HS-27A (cell line): ENCODE measurements at regions not wholly inside any gene's neighbourhood (a gene's known extent, or its start where the extent isn't known, plus 50 kb on each side); places are given as distances from the start of the nearest gene placed in this dataset.

ENCODE experiments used
- DNase-seq: peaks from one replicate; pipeline ENCODE4 v3.0.0-alpha.2; 2012; ENCODE audit warnings: low read depth, missing footprints

DNA sequence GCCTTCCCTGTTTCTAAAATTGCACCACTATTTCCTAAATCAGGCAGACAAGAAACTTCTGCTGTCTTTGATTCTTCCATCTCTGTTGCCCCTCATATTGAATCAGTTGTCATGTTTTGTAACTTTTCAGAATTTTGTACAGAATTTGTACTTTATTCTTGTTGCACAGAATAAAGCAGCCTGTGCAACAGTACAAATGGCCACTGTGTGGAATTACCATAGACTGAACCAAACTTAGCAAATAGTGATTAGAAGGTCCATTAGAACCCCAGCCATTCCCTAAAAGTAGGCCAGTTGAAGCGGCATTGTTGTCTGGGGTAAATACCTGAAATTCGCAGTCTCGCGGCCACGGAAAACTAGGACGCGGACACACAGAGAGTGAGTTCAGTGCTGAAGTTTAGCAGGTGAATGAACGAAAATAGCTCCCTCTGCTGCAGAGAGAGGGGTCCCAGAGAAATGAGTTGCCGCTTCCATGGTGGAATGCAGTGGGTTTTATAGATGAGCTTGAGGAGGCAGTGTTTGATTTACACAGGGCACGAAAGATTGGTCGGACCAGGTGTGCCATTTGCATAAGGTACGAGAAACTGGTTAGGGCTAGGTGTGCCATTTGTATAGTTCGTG, 71.8 kb downstream of the C4orf33 start:
- no peak for DNase-seq

DNA sequence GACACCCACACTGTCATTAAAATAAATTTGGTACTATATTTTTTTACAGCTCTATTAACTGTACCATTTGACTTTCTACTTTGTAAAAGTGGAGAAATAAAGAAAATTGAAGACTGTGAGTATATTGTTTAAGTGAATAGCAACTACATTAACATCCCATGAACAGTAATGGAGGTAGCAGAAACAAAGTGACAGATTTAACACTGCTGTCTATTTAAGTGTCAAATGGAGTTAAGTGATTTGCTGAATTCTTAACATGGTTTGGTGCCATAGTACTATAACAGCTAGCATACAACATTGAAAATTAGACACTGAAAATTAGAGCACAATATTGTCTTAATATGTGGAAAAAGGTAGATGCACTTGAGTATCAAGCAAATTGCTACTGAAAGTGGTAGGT, 76.2 kb downstream of the C4orf33 start:
- DNase-seq: no peak

DNA sequence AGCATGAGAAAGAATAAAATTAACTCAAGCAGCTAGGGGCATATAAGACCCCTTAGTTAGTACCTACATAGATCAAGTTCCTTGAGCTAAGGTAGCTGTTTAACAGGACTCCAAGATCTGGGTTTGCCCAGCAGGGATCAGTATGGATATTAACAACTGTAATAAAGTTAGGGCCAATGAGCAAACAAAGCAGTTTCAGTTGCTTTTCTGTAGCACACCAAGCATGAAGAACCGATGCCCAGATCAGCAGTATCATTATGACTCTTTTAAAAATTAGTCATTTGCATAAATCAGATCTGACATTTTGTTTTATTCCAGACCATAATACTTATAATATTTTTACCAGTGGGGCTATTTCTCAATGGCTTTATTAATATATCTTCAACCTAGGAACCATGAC, 80.9 kb downstream of the C4orf33 start:
- no peak for DNase-seq

DNA sequence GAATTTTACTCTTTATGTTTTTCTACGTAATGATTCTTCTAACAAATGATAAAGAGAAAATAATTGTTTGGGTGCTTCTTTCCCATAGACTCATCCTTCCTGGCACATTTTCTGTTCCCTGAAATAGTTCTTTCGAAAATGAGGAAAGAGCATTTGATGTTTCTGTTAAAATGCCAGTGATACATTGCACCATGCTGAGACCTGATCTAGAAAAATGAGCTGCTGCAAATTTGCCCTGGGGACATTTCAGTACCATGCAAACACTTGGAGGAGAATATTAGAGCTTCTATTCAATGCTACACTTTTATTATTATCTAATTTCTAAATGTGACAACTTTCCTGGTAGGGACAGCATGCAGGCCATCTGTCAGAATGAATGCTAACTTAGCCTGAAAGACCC, 83.3 kb downstream of the C4orf33 start:
- no peak for DNase-seq

DNA sequence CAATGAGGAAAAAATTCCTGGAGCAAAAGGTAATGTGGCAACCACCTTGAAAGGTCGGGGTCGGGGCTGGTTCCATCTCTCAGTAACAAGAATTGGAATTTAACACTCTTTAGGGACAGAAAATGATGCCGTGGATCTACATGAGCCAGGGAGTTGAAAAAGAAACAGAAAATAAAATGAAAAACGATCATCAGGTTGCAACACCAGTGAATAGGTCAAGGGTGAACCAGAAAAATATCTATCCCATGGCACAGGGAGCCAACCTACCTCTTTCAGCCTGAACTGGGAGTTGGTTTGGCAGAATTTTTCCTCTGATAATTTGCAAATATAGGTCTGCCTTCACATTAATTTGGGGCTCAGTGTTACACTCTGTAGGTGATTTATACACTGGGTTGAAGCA, 93.7 kb downstream of the C4orf33 start:
- no peak for DNase-seq

DNA sequence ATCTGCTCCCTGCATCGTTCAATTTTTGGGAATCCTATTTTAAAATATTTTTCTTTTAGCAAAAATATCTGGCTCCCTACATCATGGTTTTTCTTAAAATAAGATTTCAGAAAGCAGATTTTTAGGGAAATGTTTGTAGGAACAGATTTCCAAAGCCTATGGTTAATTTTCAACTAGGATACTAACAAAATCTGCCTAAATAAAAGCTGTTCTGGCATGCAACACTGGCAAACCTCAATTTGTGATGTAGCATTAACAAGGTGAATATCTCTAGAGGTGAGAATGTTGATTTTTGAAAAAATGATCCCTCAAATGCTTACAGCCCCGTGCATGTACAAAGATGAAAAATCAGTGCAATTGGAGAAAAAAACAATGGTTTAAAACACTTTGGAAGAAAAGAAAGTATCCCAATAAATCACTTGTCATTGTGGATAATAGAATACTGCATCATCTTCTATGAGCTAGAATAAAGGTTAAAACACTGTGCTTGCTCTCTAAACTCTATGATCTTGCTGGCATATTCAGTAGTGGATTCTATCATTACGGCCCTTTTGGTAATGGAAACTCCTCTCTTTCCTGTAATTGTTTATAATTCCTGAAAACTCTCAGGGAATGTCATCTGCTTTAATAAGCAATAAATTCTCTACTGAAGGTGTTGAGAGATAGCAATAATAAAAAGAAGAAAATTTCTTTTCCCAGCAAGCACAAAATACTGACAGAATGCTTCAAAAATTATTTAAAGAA, 97.6 kb downstream of the C4orf33 start:
- DNase-seq: no peak

DNA sequence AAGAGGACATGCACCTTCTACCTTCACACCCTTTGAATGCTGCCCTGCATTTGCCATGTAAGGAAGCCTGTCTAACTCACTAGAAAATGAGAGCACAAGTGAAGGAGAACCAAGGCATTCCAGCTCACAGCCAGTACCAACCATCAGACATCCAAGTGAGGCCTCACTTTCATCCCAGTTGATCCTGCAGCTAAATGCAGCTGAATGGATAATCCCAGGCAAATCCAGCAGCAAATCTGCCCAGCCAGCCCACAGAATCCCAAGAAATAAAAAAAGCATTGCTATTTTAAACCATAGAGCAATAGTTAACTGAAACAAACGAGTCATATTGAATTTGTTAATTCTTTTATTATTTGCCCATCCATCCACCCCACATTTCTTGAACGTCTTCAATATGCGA, 112.5 kb downstream of the C4orf33 start:
- DNase-seq: no peak

DNA sequence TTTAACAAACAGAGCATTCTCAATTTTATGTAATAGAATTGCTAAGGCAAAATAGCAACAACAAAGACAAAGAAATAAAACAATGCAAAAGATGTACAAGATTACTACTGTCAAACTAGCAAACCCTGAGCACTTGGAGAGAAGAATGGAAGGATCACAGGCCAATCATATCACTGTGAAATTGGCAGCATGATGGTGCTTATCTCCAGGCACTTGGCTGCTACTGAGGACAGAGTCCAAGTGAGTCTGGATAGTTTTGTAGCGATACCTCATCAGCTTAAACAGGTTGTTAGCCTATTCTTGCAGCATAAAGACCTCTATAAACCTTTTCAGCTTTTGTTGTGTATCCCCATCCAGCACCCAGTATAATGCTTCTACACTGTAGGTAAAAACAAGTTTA, 117.7 kb downstream of the C4orf33 start:
- no peak for DNase-seq

DNA sequence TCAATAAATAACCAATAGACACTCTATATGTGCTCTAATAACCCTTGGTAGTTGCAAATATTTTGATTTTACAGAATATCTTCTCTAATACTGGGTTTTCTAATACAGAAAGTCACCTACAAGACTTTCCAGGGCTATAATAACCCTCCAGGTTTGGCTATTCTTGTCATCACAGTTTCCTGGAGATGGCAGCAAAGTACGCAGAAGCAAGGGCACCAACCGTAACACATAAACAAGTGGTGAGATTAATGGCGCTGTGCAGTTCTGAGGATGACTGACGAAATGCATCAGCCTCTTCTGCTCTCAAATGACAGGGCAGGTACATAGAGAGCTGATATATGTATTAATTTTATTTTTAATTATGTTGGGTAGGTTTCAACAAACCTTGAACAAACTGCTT, 122.4 kb downstream of the C4orf33 start:
- DNase-seq: no peak

DNA sequence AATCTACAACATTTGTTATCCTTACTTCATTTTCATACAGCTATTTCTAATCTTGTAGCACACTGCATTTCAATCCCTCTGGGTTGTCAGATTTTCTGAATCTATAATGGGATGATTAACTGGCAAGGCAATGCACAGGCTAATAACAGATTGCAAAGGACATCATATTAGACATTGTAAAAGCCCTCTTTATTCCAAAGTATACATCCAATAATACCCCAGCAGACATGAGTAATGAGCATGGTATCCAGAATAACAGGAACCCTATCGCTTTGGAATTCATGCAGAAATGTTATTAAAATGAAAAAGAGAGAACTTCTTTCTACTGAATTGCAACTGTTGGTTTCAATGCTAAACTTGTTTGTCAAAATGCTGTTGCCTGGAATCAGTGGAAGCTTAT, 122.9 kb downstream of the C4orf33 start:
- DNase-seq: no peak

DNA sequence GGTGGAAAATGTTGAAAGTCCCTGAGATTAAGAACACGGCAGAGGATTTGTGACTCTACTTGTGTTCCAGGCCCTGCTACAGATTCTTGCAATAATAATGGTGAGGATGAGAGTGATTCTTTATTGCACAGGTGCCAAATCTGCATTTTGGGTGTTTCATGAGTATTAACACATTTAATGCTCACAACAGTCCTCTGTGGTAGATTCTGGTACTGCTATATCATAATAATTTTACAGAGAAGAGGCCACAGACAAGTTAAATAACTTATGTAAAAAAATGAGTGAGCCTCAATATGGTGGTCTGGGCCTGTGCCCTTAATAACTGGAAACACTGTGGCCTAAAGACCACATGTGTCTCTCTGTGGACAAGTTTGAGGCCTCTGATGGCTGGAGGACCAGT, 124.3 kb downstream of the C4orf33 start:
- no peak for DNase-seq

DNA sequence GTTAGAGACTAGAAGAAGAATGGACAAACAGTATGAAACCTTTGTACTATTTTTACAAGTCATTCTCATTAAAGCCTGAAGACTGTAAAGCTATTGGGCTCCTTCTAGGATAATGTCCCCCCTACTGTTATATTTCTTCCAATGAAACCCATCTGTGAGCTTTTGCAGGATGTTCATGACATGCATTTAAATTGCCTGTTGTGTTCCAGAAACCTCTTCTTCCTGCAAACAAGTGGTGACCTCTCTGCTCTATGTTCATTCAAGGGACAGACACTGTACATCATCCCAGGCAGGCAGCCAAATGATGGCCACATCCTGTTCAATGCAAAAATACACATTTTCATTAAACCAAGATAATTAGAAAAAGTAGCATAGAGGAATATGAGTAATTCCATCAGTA, 128.0 kb downstream of the C4orf33 start:
- no peak for DNase-seq

DNA sequence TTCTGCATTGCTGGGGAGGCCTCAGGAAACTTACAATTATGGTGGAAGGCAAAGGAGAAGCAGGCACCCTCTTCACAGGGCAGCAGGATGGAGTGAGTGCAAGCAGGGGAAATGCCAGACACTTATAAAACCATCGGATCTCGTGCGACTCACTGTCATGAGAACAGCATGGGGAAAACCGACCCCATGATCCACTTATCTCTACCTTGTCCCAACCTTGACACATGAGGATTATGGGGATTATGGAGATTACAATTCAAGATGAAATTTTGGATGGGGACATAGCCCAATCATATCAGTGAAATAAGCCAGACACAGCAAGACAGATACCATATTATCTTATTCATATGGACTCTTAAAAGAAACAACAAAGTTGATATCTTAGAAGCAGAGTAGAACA, 134.9 kb downstream of the C4orf33 start:
- no peak for DNase-seq

DNA sequence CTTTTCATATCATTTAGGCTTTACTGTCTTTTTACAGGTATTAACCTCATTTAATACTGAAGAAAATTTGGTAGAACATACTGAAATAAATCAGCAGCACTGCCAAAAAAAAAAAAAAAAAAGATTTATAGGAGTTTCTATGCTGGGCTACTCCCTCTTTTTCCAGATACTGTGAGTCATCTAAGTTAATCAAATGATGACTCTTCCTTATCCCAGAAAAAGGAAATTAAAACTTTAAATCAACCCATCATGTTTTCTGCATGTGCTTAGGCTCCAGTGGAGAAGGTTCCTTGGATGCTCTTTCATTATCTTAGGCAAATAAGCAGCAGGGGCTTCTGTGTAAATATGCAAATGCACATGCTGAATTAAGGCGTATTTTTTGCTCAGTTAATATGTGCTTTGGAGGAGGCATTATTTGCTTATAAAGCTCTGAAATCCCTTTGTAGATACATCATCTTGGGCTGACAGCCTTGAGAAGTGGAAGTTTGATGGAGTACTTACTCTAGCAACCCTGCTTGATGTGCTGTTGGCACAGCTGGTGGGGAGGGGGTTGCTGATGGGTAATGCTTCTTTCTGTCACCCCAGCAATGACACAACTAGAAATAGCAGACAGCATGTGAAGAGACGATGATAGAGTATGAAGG, 136.1 kb downstream of the C4orf33 start:
- DNase-seq: no peak

DNA sequence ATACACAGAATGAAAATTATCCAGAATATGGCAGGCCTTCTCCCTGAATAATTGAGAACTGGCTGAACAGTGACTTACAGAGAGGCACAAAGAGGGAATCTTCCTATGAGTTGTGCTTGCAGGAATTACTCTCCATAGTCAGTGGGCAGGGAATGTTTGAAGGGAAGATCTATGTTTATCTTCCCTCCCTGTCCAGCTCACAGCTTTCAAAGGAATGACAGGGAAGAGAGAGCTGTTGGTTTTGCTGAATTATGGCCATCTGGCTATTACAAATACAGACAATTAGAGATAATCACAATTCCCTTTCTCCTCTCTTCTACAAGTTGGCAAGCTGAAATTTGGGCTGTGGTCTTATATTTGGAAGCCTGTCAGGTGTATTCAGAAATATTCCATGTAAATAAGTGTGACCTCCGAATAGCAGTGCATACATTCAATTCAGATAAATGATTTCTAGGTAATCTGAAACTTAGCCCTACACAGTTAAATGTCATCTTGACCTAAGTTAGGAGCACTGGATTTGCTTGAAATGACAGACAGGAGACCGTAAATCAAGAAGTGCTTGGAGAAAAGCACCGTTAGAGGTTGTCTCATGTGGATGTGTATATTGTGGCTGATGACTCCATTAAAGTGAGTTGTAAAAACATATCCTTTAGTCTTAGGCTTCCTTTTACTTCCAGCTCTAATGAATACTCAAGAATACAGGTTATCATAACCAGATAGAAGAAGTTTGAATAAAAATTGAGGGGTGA, 136.8 kb downstream of the C4orf33 start:
- no peak for DNase-seq

DNA sequence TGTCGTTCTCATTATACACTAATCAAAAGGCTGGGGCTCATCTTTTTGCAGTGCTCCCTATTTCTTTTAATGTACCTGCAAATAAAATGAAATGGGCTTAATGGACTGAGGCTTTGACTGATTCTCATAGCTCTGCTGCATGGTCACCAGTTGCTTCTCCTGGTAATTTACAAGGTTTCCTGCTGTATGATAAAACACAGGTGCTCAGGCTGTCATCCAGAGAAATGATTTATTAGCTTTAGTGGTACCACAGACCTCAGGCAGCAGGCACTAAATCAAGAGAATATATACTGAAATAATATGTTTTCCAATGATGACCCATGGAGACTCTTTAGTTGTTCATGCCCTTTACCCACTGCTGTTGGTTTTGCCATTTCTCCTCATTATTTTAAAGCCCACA, 137.7 kb downstream of the C4orf33 start:
- no peak for DNase-seq

DNA sequence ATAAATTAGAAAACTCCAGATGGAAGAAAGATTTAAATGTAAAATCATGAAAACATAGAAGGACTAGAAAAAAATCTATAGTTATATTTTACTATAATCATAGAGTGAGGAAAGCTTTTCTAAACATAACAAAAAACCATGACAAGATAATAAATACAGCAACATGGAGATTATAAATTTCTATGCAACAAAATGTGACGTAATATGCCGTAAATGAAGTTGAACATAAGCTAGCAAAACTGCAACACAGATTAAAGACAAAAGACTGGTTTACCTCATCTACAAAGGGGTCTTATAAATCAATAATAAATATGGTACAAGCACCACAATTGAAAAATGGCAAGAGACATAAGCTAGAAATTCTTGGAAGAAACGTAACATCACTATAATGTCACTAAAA, 140.4 kb downstream of the C4orf33 start:
- DNase-seq: no peak

DNA sequence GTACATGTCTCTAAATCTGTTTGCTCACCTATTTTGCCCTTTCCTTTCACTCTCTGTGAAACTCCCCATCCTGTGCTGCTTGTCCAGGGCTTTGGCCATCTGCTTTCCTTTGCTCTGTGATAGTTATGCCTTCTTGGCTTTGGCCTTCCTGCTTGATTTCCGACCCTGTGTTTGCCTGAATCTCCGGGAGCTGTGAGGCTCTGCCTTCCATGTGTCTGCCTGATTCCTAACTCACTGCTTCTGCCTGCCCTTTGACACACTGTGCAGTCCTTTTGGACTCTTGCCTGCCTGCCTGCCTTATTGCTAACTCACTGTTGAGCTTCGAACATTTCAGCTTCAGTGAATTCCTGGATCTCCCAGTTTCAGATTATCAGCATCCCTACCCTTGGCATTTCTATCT, 143.1 kb downstream of the C4orf33 start:
- no peak for DNase-seq

DNA sequence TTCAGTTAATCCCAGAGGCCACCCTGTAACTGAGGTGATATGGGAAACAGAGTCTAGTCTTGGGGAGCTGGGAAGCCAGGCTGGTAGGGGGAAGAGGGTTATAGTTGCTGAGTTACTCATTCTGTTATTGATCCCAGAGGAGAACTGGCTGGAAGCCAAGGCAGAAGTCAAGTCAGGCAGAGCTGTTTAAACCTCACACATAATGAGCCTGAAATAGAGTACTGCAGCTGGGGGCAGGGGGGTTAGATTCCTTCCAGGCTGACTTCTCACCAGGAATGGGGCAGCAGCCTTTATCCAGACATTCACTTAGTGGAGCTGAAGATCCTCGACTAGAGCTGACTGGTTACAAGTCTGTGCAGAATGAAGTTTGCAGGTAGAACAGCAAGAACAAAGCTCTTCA, 144.9 kb downstream of the C4orf33 start:
- no peak for DNase-seq

DNA sequence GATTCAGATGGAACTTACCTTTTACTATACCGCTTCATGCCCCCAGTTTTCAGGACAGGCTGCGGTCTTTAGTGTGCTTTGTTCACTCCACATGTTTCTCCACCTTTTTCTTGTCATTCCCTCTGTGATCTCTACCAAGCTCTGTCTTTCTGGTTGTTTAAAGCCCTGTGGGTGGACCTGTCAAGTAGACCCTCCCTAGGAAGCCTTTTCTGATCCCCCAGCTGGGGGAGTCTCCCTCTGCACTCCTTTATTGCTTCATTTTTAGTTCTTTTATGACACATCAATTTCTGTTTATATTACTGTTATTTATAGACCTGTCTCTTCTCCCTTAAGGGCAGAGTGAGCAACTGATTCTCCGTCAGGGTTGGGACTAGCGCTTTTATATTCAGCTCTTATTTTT, 150.2 kb downstream of the C4orf33 start:
- no peak for DNase-seq

DNA sequence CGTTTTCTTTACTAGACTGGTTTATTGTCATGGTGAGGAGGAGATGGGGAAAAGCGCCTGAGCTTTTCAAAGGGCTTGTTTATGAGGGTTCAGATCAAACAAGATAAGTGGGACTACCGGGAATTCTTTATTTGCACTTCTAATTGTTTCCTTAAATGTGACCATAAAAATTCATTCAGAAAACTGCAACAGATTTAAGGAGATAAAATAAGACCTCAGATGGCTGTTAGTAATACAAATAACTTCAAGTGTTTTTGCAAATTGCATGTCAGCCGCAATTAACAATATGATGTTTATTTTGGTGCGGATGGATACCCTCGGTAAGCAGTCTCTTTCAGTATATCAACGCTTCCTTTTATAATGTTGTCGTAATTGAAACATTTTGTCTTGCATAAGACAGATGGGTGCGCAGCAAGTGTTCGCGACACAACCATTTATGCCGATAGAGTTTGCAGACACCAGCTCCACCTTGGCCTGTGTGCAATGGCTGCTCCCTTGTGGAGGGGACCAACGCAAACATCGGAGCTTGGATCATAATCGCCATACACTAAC, 151.0 kb downstream of the C4orf33 start:
- DNase-seq: no peak

DNA sequence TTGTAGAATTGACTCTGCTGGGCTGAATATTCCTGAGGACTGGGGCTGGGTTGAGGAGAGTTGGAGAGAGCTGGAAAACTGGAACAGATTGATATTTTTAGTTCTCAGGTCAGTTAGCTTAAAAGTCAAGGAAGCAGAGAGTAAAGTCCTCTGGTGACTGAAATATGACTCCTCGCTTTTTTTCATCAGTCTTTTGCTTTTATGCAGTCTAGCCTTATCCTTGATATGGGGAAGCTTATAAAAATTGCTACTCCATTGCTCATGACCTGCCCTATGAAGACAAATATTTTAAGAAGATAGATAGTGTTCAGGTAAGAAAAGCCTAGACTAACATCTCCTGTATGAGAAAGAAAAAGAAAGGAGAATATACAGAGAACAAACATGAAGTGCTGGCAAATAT, 152.7 kb downstream of the C4orf33 start:
- DNase-seq: no peak

DNA sequence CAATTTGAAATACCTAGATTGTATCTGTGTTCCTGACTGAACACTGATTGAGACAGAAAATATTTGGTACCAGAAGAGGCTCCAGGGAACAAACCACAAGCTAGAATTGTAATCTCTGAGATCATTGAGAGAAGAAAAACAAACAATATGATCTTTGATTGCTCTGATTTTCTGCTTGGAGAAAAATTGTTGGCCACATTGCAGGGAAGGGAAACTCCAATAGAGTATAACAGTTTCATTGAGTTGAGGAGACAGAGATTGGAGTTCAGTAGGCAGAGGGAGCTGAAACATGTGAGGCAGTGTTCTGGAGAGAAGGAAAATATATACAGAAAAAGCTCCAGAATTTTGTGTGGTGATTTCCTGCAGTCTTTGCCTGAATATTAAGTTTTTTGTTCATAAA, 158.2 kb downstream of the C4orf33 start:
- DNase-seq: no peak
